ENCODE measurements at regions not wholly inside any gene's neighbourhood (a gene's known extent, or its start where the extent isn't known, plus 50 kb on each side); places are given as distances from the start of the nearest gene placed in this dataset.
"Not testable (repeated sequence)": the region's sequence is repeated elsewhere in the genome, so short reads cannot be mapped to it uniquely, and the experiment has no call there.

DNA sequence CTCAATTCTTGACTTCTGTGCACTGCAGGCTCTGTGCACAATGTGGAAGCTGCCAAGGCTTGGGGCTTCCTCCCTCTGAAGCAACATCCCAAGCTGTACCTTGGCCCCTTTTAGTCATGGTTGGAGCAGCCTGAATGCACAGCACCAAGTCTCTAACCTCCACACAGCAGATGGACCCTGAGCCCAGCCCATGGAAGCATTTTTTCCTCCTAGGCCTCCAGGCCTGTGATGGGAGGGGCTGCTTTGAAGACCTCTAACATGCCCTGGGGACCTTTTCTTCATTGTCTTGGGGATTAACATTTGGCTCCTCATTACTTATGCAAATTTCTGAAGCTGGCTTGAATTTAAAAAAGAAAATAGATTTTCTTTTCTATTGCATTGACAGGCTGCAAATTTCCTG, 385.8 kb downstream of the LRRC70 start:
- no peak for DNase-seq

DNA sequence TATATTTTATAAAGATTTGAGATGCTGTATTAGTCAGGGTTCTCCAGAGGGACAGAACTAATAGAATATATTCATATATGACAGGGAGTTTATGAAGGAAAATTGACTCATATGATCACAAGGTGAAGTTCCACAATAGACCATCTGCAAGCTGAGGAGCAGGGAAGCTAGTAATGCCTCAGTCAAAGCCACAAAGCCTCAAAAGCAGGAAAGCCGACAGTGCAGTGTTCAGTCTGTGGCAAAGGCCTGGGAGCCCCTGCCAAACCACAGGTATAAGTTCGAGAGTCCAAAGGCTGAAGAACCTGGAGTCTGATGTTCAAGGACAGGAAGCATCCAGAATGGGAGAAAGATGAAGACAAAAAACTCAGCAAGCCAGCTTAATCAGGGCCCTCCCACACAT, 382.2 kb downstream of the LRRC70 start:
- DNase-seq, result no peak

DNA sequence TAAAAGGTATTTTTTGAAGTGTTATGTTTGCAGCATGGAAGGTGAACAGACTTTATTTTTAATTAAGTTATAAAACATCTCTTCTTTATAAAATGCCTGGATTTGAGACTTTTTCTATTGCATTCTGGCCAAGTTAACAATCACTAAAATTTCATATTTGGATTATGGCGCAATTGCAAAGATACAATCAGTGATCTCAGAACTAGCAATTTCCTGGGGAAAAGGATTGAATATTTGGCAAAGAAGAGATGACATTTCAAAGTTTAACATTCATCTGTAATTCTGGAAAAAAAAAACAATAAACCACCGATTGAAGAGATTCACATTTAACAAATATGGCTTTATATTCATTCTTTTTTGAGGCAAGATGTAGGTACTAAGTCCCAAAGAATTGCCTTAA, 378.0 kb downstream of the LRRC70 start:
- DNase-seq, result no peak

DNA sequence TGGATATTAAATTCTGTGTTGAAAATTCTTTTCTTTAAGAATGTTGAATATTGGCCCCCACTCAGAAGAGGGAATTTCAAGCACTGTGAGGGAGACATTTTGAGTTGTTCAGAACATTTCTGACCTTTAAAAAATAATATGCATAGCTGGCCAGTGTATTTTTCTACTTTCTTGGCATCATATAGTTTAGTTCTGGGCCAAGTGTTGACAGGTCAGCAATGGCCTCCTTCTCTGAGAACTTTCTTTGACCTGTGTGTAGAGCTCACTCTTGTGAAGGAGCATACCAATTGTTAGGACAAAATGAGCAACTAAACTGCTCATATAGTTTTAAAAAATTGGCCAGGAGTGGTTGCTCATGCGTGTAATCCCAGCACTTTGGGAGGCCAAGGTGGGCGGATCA, 376.0 kb downstream of the LRRC70 start:
- DNase-seq, result no peak

DNA sequence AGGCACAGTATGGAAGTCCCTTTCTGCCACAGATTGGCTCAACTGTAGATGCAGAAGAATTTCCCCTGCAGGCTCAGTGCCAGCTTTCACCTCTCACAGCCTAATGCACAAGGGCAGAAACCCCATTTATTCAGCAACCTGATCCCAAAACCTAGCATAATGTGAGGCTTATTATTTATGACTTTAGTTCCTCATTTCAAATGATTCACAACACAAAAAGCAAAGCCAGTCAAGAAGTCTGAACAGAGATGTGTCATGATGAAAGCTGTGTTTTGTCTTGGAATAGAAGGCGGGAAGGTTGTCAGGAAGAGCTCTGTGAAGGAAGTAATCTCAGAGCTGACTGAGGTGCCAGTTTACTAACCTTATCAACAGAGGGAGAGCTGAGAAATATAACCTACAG, 369.7 kb downstream of the LRRC70 start:
- no peak for DNase-seq

DNA sequence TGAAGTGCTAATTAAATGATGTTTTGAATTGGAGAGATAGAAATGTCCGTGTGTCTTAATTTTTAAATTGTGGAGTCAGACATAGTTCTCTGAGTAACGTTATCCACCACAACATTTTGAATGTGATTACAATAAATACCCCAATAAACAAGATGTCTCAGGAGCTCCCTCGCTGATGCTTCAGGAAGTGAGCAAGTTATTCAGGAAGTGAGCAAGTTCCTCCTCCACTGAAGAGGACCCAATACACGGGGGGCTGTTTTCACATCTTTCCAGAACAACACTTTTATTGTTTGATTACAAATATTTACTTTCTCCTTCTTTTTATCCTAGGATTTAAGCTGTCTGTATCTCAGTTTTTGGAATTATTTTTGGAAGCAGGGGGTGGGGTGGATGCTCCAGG, 363.8 kb downstream of the LRRC70 start:
- DNase-seq, result no peak

DNA sequence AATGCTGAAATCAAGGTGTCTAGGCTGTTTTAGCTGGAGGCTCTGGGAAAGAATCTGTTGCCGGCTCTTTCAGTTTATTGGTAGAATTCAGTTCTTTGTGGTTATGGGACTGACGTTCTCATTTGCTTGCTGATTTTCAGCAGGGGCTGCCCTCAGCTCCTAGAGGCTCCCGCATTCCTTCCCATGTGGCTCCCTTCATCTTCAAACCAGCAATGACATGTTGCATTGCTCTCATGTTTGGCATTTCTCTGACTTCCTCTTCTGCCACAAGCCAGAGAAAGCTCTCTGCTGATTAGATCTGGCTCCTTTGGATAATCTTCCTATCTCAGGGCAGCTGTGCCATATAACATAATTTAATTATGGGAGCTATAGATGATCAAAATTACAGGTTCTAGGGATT, 360.3 kb downstream of the LRRC70 start:
- DNase-seq, result no peak

DNA sequence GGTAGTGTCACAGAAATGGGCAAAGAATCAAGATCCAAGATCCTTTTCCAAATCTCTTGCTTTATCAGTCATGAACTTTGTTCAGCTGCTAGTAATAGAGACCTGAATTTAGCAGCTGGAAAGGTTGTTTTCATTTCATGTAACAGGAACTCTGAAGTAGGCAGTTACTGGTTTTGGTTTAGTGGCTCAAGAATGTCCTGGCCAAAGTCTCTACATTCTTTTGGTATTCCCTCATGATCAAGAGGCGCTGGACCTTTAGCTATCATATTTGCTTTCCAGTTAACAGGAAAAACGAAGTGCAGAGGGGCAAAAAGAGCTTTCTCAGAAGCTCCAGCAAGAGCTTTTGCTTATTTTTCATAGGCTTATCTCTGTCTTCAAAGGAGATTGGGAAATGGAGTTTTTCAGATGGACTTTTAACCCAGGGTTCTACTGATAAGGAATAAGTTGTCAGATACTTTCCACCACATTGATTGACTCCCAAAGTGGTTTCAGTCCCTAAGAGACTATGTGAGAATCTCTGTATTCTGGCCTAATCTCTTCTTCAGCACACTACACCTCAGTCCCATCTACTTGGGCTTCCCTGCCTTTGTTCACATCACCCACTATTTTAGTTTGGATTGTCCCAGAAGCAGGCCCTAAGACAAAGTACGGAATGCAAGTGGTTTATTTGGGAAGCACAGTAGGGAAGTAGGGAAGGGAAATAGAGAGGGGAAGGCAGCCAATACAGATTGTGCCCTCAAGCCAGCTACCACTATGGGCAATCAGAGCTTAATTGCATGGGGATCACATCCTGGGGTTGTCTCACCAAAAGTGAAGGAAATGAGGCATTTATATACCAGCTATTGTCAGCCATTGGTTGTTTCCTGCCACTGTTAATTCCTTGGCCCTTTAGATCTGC, 359.3 kb downstream of the LRRC70 start:
- DNase-seq, result no peak

DNA sequence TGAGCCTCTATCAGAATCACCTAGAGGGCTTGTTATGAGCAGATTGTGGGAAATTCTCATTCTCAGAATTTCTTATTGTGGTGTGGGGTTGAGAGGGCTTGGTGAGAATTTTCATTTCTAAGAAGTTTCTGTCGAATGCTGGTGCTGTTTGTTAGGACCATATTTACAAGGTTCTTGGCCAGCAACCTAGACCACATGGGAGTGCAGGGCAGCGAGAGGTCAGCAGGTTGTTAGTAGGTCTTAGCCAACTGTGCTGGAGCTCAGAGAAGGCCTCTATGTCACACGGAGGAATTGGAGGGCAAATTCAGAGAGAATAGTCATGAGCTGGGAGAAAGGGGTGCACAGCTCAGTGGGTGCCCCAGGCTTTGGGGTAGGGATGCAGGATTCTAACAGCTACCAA, 357.0 kb downstream of the LRRC70 start:
- no peak for DNase-seq

DNA sequence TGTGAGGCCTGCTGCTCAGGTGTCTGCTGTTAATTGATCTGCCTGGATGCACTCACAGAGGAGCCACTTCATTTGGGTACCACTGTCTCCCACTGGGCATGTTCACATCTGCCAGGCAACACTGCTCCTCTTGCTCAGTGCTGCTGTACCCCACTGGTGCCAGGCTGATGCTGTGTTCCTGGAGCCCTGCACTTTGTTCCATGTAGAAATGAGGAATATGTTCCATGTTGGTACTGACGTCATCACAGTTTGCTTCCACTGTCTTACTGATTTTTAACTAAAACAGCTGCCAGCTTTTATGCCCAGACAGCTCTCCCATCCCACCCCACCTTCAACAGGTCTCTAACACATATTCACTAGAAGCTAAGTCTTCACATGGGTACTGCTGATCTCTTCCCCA, 355.7 kb downstream of the LRRC70 start:
- DNase-seq, result no peak

DNA sequence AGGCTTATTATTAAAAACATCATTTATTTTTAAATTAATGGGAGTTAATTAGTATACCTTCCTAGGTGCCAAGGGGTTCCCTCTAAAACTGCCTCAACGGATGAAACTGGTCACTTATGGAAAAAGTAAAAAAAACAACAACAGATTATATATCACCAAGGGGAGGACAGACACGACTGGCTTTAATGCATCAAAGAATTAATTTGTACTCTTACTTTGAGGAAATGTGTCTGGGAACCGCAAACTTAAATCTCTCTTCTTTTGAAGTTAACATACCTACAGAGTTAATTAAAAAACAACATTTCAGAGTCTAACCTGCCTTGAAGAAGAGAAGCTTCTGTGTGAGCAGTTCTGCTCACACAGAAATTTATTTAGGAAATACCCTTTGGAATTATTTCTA, 354.6 kb downstream of the LRRC70 start:
- no peak for DNase-seq

DNA sequence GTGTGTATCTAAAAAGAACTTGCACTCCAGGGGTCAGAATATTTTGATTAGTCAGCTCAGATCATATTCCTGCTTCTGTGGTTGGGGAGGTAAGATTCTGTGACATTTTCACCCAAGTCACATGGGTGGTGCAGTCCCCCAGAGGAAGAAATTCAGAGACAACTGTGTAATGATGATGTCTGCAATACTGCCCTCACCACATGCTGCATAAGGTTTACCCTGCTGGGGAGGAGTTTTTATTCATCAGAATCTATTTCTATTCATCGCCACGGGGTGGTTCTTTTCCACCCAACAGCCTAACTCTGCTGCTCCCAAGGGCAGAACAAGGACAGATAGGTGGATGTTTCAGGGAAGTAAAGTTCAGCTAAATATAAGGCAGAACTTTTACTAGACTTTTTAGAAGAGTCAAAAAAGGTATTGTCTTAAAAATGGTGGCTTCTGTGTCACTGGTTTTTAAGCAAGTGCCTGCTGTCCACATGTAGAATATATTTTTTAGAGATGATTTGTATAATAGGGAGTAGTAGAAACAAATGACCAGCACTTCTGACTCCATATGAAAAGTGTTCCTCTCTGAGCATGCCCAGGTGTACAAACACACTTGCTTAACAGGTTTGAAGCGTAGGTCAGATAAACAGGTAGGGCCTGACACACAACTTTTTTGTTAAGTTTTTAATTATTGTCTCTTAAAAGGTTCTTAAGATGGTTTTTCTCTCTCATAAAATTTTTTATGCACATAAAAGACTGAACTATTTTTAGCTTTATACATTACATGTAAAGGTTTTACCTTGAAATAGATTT, 352.7 kb downstream of the LRRC70 start:
- DNase-seq, result no peak

DNA sequence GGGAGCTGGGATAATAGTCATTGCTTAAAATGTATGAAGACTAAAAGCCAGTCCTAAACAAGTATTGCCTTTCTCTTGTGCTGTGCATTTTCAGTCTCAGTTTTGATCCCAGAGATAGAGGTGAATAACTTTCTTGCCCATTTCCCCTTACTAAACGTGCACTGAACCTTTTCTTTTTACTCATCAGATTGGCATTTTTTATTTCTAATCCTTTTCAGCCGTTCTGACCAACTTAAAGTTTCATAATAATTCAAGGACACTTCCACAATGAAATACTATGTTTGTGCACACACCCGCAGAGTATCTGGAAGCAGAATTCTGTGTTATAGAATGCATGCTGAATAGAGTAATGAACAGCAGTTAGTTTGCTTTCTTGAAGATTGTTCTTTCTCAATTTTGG, 343.6 kb downstream of the LRRC70 start:
- DNase-seq, result no peak

DNA sequence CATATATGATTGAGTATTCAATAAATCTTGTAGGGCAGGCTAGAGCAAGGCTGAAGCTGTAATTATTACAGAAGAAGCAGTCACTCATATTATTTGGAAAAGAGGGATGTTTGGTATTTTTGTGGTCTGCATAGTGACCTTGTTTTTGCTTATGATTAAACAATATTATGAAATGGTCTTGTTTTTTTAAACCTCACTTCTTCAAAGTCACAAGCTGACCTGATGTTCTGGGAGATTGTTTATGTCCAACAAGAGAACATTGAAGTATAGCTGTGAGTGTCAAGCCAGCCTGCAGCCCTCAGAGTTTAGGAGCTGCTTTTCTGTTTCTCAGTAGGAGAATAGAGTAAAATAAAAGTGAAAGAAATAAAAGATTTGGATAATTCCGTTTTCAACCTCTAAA, 342.2 kb downstream of the LRRC70 start:
- DNase-seq, result no peak

DNA sequence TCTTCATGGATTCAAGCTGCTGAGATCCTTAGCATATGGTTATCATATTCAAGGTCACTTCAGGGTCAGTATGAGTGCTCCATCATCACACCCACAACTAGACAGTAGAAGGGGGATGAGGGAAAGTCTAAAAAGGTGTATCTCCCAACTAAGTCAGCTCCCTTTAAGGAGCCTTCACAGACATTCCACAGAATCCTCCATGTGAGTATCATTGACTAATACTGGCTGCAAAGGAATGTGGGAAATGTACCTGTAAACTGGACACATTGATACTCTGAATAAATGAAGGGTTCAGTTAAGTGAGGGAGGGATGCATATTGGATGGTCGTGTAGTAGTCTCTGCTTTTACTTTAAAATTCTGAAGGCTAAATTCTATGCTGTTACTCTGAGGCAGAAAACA, 330.7 kb downstream of the LRRC70 start:
- DNase-seq, result no peak

DNA sequence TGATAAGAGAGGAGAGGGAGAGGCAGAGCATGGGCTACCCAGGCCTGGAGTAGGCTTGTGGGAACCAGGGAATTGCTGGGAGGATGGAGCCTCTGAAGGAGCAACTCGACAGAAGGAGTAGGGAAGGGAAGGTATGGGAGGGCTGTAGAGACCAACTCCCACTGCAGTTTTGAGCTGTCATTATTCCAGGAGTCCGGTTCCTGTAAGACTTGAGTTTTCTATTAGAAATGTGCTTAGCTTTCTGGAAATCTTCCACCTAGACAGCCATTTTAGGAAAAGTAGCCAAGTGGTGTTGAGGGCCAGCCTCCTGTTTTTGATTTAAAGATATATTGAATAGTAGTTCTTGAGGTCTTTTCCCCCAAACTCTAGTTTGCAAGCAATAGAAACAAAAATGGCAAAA, 323.5 kb downstream of the LRRC70 start:
- DNase-seq, result no peak

DNA sequence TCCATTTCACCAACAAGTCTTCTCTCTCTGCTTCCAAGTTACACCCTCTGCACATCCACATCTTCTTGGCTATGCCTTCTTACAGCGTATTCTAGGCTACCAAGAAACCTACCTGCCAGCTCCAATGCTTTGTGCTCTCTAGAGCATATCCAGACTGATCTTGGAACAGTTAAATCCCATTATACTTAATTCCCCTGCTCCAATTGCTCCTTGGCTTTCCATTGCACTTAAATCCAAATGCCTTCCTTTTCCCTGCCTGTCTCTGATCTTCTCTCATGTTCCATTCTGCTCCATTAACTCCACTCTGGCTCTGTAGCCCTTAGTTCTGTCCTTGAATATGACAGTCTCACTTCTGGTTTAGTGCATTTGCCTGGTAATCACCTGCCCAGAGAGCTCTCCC, 322.4 kb downstream of the LRRC70 start:
- DNase-seq, result no peak

DNA sequence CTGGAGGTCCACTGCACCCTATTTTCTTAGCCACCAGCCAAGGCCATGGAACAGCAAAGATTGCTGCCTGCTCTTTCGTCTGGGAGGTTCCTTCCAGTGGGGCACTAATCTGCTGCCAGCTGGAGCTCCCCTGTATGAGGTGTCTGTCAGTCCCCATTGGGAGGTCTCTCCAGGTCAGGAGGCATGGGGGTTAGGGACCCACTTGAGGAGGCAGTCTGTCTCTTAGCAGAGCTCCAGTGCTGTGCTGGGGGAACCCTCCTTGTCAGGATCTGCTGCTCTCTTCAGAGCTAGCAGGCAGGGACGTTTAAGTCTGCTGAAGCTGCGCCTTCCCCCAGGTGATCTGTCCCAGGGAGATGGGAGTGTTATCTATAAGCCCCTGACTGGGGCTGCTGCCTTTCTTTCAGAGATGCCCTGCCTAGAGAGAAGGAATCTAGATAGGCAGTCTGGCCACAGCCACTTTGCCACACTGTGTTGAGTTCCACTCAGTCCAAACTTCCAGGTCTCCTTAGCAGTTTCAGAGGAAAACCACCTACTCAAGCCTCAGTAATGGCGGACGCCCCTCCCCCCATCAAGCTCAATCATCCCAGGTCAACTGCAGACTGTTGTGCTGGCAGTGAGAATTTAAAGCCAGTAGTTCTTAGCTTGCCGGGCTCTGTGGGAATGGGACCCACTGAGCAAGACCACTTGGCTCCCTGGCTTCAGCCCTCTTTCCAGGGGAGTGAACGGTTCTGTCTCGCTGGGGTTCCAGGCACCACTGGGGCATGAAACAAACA, 317.7 kb downstream of the LRRC70 start:
- DNase-seq, result no peak

DNA sequence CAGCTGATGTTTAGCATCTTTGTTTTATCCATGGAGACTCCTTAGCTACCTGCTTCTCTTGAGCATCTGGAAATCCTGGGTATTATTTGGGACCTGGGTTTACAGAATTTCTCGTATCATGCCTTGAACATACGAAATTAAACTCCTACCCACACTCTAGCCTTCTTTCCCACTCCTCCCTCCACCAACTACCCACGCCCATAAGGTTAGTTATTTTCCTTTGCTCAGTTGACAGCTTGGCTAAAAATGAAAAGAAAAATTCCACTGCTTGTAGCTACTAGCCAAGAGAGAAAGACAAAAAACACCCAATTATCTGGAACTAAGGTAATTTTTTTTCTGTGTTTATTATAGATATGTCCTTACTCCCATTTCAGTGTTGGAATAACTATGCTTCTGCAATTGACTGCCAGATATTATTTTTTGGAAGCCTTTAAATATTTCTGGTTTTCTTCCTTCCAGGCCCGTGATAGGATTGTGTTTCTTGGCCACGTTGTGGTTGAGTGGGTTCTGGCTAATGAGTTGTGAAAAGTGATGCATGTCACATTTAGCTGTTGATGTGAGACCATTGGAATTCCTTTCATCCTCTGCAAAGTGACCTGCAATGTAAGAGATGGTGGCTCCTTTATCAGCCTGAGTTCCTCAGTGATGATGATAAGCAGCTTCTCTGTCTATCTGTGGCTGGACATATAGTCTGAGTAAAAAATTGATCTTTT, 308.1 kb downstream of the LRRC70 start:
- no peak for DNase-seq

DNA sequence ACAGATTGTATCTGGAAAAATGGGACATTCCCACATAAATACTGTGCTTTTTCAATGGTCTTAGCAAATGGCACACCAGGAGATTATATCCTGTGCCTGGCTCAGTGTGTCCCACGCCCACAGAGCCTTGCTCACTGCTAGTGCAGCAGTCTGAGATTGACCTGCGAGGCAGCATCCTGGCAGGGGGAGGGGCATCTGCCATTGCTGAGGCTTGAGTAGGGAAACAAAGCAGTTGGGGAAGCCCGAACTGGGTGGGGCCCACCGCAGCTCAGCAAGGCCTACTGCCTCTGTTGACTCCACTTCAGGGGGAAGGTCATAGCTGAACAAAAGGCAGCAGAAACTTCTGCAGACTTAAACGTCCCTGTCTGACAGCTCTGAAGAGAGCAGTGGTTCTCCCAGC, 258.7 kb downstream of the LRRC70 start:
- not testable (repeated sequence) for DNase-seq

DNA sequence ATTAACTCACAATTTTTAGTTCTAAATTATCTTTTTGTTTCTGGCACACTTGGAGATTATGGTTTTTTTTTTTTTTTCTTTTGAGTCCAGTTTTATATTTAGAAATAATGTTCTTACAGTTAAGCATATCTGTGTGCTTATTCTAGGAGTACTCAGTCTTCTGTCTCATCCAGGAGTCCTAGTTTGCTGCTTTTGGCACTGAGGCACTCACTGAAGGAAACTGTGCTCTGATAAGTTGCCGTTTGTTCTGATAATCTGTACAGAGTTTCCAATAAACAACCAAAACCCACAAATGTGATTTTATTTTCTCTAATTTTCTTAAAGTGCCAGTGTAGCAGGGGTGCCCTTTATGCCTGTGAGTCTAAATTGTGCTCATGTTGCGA, 251.0 kb downstream of the LRRC70 start:
- no peak for DNase-seq

DNA sequence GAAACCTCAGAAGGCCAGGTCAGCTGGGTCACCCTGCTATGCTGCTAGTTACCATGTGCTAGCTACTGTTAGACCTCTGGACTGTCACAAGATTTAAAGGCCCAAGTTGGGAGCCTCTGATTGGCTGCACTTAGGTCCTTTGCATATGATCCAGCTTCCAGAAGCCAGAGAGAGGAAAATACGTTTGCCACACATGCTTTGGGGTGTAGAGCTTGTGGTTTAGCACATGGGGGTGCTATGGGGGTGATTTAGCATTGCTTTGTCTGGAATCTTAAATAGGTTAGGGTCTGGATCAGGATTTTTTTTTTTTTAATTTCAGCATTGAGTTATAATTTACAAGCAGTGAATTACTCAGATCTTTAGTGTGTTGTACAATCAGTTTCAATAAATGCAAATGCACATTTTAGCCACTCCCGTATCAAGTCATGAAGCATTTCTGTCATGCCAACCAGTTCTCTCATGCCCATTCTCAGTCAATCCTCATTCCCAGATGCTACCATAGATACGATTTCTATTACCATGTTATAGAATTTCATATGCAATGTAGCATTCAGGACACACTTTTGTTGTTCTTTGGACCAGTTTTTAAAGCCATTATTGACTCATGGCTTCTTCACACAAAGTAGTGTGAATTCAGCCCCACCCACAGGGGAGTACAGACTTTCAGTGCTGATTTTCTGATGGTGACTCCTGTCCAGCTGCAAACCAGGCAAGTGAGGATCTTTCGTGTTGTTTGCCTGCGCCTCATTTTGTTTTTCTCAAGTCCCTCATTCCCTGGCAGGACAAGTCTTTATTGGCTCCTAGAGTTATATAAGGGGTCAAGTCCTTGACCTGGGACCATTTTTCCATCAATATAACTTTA, 250.4 kb downstream of the LRRC70 start:
- no peak for DNase-seq
